OCI-M2 (cell line): ENCODE measurements at regions not wholly inside any gene's neighbourhood (a gene's known extent, or its start where the extent isn't known, plus 50 kb on each side); places are given as distances from the start of the nearest gene placed in this dataset.
"Not testable (repeated sequence)": the region's sequence is repeated elsewhere in the genome, so short reads cannot be mapped to it uniquely, and the experiment has no call there.

Experiments used
- DNase-seq: peaks from one replicate; lab custom pipeline; 2025; ENCODE audit not compliant: unreplicated experiment; lab: John Stamatoyannopoulos, UW

DNA sequence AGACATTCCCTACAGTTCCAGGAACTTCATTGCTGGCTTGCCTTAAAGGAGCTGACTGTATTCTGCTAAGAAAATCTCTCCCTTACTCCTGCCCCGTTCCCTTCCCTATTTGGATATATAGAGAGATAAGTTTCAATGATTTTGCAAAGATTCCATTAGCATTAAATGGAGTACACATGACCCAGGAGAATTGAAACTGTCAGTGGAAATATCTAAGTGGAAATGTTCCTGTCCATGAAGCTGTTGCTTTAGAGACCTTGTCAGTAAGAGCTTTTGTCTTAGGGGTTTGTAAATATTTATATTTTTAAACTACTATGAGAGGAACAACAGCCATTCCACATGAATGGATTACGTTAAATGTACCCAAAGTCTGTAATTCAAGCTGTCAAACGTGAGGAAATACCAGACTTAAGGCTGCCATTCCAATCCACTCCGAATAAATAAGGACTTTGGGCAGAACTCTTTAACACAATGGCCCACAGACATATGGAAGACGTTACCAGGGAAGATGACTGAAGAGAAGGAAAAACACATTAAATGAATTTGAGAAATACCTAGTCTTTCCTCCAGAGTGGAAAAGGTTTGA is 387.1 kb upstream of the PAPPA start:
- DNase-seq = no peak

DNA sequence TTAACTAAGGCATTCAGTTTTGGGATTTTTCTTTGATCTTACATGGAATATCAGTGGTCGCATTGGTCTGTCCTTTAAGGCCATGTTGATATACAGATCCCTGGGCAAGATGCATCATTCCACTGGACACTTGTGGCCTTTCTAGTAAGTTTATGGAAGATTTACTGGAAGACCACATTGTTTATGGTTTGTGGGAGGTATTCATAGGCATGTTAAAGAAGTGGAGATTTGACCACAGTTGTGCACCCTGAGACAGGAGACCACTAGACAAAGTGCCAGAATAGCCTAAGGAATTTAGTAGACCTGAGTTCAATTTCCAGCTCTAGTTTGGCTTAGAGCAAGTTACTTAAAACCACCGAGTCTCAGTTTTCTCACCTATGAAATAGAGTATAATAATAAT is 383.1 kb upstream of the PAPPA start:
- no peak for DNase-seq

DNA sequence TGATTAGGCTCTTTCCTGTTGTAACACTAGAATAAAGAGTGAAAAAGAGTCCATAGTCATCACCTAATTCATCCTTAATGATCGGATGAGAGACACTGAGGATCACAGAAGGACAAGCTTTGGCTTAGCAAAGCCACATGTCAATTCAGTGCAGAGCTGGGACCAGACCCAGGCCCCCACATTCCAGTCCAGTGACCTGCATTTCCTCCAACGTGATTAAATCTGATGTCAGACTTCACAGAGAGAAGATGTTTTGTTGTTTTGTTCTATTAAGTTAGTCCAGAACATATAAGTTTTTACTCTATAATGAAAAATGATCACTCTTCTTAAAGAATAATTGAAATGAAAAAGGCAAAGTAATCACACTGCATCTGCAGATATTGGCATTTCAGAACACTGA is 377.9 kb upstream of the PAPPA start:
- DNase-seq = no peak

DNA sequence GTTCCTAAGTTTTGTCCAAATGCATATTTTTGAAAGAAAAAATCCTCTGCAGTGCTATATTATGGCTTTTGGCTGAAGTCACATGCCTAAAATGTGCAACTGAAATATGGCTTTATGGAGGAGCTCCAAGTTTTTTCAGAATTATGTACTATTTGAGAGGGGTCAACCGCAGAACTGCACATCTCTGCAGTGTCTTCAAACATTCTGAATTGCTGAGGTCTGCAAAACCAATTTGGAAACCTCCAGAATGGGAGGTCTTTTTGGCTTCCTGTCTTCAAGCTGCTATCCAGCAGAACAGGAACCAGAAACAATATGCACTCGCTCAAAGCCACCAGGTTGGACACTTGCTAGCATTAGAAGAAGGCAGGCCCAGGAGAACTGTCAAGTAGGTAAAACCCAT is 376.0 kb upstream of the PAPPA start:
- no peak for DNase-seq

DNA sequence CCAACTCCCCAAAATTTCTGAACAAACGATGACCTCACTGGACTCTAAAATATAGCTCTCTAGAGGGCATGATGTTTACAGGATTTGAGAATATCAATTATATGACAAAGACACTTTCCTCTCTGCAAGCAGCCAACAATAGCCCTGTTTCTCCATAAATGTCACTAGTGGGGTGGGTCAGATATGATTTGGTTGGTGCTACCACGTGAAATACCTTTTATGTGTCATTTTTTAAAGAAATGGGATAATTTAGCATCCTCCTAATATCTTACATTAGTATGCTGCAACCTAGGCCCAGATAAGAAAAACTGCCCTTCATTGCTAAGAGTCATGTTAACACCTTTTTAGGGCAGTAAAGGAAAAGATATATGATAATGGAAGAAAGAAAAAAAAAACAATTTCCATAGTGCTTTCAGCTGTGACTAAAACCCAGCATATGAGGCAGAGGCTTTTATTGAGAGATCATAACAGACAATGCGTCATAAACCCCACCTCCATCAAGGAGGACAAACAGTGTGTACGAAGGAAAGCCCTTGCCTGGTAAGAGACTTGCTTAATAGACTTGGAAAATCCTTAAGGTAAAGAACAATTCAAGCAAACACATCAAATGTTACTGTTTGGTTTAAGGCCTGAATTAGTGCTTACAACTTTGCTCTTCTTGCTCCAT is 372.4 kb upstream of the PAPPA start:
- no peak for DNase-seq

DNA sequence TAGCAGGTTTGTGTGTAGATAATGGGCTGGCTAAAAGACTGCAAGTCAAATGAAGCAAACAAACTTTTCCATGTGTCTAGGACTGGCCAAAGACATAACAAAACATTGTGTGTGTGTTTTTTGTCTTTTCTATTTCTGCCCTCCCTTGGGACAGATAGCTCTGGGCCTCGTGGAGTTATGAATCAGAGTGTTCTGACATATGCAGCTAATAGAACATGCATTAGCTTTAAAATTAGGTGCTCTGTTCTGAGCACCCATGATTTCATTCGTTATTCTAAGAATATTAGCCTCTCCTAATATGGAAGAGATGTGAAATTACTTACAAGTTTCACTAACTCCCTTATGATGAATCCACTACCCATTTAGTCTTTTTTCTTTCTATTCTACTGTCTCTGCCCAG is 367.3 kb upstream of the PAPPA start:
- no peak for DNase-seq

DNA sequence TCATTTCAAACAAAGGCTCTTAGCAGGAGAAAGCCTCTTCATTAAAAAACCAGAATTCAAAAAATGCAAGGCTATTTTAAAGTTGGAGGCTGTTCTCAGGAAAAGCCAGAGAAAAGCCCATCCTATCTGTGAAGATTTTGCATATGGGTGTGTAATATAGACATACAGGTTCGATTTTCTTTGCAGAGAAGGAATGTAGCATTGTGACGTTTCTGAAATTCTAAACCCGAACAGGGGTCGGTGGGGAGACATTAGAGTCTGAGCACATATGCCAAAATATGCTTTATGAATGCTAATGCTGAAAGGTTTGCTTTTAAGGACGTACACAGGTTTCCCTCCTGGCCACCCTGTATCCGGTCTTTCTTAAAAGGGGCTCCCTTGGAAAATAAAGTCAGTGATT is 363.1 kb upstream of the PAPPA start:
- DNase-seq = no peak

DNA sequence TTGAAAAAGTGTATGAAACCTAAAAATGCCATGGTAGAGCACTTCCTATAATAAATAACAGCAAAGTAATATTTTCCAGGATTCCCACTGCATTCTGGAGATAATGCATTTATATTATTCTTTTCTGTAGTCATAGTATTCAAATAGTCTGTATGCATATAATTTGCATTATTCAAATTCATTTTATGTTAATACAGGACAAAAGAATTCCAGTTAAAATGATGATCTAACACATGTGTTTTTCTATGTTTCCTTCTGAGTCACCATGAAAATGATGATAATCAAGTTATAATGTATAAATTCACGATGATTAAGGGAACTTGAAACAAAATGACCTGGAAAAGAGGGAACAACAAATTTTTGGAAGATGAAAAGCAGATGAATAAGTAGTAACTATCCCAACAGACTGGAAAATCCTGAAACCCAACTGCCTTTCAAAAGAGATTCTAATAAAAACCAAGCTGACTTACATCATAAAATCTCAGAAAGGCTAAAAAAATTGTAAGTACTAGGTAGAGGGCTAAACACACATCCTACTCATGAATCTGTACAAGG is 358.6 kb upstream of the PAPPA start:
- no peak for DNase-seq

DNA sequence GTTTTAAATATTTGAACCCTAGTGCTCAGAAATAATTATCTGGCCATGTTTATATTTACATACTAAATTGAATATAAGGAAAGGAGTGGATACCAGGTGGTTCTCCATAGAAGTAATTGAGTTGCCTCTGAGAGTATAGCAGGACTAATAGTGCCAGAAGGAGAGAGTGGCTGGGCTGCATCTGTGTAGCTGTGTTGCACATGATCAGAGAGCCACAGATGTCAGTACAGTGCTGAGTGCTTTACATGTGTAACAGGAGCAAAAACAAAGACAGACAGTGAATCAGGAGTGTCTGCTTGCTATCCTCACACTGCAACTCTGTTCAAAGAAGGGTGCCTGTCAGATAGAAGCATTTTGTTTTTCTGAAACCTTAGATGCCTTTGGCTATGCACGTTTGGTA is 353.9 kb upstream of the PAPPA start:
- no peak for DNase-seq

DNA sequence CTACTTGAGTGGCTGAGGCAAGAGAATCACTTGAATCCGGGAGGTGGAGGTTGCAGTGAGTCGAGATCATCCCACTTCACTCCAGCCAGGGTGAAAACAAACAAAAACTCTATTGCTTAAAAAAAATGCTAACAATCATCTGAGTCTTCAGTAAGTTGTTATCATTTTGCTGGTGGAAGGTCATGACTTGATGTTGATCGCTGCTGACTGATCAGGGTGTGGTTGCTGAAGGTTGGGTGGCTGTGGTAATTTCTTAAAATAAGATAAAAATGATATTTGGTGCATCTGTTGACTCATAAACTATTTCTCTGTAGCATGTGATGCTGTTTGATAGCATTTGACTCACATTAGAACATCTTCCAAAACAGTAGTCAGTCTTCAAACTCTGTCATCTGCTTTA is 349.4 kb upstream of the PAPPA start:
- DNase-seq = no peak

DNA sequence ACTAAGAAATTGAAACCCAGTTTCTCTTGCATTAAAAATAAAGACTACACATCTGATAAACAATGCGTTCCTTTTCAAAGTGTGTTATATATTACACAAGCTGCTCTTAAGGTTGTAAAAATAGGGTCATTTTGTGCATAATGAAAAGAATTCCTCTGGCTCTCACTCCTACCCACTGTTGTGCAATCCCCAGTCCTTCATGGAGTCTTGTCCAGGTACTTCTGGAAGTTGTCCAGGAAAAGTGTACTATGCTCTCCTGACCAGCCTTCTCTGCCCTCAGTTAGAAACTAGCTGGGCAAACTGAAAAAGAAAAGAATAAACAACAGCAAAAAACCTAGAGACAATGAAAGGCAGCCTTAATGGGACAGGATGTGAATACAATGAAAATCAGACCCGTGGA is 345.5 kb upstream of the PAPPA start:
- no peak for DNase-seq

DNA sequence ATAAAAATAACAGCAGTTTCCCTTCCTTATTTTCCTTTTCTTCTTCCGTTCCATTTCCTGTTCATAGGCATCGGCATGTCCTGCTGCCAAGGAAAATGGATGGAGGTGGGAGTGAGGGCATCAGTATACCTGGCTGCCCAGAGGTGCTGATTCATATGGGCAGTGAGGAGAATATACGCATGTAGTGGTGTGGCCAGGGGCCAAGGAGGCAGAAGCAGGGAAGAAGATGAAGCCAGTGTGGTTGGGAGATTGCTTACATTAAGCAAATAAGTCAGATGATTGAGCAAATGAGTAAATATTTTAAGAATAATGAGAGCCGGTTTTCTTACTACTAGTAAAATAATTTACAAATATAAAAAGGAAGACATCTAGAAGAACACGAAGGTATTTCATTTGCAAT is 344.9 kb upstream of the PAPPA start:
- no peak for DNase-seq

DNA sequence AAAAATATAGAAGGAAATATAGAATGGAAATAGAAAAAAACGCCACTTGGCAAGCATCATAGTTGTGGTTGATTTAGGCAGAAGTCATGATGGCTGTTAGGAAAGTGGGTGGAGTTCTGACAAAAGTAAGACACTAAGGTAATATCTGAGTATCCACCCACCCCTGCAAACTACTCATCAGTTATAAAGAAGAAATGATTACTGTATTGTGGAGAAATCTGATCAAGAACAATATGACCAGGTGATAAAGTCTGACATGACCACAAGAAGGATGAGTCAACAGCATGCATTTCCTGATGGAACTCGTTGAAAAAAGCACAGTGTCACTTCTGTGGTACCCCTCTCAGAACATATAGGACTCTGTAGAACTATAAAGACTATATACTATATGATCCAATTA is 343.4 kb upstream of the PAPPA start:
- DNase-seq = no peak

DNA sequence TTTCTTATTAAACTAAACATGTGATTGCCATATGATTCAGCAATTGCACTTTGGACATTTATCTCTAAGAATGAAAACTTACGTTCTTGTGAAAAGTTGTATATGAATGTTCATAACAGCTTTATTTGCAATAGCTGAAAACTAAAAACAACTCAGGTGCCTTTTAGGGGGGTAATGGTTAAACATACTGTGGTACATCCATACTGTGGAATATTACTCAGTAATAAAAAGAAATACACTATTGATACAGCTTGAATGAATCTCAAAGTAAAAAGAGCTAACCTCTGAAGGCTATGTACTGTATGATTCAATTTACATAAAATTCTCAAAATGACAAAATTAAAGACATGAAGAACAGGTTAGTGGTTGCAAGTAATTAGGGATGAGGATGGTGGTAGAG is 339.5 kb upstream of the PAPPA start:
- no peak for DNase-seq

DNA sequence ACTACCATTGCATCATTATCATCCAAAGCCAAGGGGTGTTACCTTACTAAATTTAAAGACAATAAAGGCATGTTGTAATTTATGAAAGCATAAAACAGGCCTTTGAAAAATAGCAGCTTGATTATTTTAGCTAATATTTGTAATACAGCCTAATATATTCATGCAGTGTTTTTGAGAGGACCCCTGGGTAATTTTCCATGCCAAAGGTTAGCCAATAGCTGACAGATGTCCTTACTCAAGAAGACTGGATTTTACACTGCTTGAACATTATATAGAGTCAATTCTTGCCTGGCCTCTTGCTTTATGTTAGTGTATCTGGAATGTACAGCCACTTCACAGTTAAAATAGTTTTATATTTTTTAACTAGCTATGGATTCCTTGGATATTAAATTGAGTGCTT is 337.8 kb upstream of the PAPPA start:
- no peak for DNase-seq

DNA sequence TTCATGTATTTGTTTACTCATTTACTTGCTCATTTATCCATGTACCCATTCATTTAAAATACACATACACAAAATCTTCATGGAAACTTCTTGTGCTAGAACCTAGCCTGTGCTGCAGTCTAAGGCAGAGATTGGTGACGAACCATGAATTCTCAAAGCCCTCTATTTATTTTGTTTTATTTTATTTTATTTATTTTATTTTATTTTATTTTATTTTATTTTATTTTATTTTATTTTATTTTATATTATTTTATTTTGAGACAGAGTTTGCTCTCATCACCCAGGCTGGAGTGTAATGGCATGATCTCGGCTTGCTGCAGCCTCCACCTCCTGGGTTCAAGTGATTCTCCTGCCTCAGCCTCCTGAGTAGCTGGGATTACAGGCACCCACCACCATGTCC is 334.9 kb upstream of the PAPPA start:
- DNase-seq = not testable (repeated sequence)

DNA sequence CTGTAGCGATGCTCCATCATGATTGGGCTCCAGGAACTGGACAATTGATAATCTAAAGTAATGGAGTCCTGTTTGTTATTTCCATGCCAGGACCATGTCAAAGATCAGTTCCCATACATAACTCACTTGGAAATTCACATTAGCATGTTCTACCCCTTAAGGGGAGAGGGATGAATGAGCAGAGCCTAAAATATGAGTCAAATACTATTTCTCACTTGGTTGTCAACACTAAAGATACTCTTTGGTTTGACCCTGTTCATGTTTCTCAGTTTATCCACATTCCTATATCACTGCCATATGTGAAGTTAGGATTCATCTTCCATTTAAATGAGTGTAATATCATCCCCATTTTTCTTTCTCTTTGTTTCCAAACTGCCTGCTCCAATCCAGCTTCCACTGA is 321.6 kb upstream of the PAPPA start:
- no peak for DNase-seq

DNA sequence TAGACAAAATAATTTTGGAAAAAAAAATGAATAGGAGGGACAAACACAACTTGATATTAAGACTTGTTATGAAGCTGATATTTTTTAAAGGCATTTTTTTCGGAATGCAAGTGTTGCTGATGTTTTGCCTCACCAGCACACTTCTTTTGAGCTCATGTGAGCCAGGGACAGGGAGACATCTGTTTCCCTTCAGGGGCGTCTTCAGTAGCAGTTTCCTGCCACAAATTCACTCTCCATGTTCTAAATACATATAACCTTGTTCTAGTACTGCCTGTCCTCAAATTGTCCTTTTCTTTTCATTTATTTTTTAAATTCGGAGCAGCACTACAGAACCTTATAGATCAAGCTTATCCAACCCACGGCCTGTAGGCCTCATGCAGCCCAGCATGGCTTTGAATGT is 316.0 kb upstream of the PAPPA start:
- no peak for DNase-seq

DNA sequence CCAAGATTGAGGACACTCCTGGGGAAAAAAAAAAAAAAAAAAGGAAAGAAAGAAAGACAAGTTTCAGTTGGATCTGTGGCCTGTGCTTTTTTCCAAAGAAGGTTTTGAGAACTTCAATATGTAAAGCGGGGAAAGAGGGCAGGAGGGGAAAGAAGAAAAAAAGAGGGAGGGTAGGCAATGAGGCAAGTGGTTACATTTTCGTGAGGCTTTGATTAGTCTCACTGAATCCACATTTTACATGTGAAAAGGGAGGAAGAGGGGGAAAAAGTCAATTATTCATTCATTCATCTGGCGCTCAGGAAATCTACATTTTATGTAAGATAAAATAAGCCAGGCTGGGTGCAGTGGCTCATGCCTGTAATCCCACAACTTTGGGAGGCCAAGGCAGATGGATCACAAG is 315.2 kb upstream of the PAPPA start:
- no peak for DNase-seq

DNA sequence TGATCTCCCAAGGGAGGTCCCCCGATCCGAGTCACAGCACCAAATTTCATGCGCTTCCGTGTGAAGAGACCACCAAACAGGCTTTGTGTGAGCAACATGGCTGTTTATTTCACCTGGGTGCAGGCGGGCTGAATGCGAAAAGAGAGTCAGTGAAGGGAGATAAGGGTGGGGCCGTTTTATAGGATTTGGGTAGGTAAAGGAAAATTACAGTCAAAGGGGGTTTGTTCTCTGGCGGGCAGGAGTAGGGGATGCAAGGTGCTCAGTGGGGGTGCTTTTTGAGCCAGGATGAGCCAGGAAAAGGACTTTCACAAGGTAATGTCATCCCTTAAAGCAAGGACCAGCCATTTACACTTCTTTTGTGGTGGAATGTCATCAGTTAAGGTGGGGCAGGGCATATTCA is 309.2 kb upstream of the PAPPA start:
- not testable (repeated sequence) for DNase-seq

DNA sequence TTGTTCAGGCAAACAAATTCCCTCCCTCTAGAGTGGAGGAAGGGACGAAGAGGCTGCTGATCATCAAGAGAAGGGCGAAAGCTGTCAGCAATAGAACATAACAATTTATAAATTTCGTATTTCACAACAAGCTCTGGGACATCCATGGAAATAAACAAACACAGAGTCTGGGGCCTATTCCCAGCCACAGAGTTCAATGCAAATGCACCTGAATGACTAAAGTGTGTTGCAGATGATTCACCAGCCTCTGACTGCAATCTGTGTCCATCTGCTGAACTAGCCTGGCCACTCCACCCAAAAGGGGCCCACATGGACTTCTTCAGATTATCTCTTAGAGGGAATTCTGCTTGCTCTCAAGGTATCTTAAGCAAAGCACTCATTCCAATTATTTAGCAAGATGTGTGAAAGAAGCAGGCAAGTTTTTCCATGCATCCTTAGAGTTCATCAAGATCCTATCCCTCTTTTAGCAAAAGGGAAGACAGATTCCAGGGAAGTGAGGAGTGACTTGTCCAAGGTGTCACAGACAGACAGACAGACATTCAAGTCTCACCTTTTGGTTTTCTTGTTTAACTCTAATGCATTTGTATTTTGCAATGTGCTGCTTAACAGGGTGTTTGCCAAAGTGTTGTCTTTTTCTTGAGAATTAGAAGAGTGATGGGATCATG is 307.8 kb upstream of the PAPPA start:
- no peak for DNase-seq

DNA sequence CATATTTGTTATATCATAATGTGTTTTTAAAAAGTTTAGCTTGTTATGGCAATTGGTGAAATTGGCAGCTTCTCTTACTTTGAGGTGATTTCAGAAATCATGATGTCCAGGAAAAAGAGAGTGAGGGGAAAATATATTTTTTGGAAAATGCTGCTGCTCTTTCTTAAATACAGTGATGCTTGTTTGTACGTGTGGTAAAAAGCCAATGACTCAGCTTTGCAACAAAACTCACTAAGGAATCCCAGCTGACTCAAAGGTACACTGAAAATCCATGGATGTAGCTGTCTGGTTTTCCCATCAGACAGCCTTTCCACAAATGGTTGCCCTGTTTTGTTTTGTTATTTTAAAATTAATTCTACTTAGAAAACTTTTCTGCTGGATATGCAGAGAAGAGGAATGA is 306.4 kb upstream of the PAPPA start:
- no peak for DNase-seq
